Astrocyte (in vitro differentiated cells and primary cell): ENCODE measurements at regions not wholly inside any gene's neighbourhood (a gene's known extent, or its start where the extent isn't known, plus 50 kb on each side); places are given as distances from the start of the nearest gene placed in this dataset.

Experiments used
- DNase-seq: peaks from one replicate; pipeline ENCODE4 v3.0.0-alpha.2; 2010; ENCODE audit warnings: low read depth
- FAIRE-seq: peaks from 2 replicates; lab custom pipeline; 2011; peaks lifted over from hg19 to GRCh38; lab: Jason Lieb, UNC
- H2AFZ ChIP-seq: 2 replicates; pipeline ENCODE4 v1.6.0; 2012; ENCODE audit warnings: low read depth, low read length, inconsistent platforms
- H3K27ac ChIP-seq: 2 replicates; pipeline ENCODE4 v1.5.1; 2011; ENCODE audit warnings: low read depth, low read length, inconsistent platforms
- H3K27me3 ChIP-seq: 2 replicates; pipeline ENCODE4 v1.6.0; 2011; ENCODE audit warnings: low read length, inconsistent platforms; ENCODE audit not compliant: insufficient read depth
- H3K36me3 ChIP-seq: 2 replicates; pipeline ENCODE4 v1.5.1; 2011; ENCODE audit warnings: low read length, inconsistent platforms; ENCODE audit not compliant: insufficient read depth
- H3K4me1 ChIP-seq: 2 replicates; pipeline ENCODE4 v1.5.1; 2011; ENCODE audit warnings: low read length, inconsistent platforms; ENCODE audit not compliant: insufficient read depth
- H3K4me2 ChIP-seq: 2 replicates; pipeline ENCODE4 v1.6.0; 2012; ENCODE audit warnings: low read length, inconsistent platforms
- H3K4me3 ChIP-seq: 2 replicates; pipeline ENCODE4 v1.5.1; 2011; ENCODE audit warnings: low read depth, mild to moderate bottlenecking, low read length, inconsistent platforms; ENCODE audit not compliant: insufficient read depth
- H3K79me2 ChIP-seq: 2 replicates; pipeline ENCODE4 v1.6.0; 2012; ENCODE audit warnings: mild to moderate bottlenecking, low read length, inconsistent platforms; ENCODE audit not compliant: insufficient read depth
- H3K9ac ChIP-seq: 2 replicates; pipeline ENCODE4 v1.6.0; 2012; ENCODE audit warnings: mild to moderate bottlenecking, low read length, inconsistent platforms
- H3K9me3 ChIP-seq: 2 replicates; pipeline ENCODE4 v1.5.1; 2012; ENCODE audit warnings: low read depth, mild to moderate bottlenecking, low read length, inconsistent platforms; ENCODE audit not compliant: insufficient read depth
- H4K20me1 ChIP-seq: 2 replicates; pipeline ENCODE4 v1.6.0; 2012; ENCODE audit warnings: low read length, inconsistent platforms; ENCODE audit not compliant: insufficient read depth
- H3K27ac Mint-ChIP-seq: one replicate; pipeline ENCODE4 v1.8.0; 2021; ENCODE audit warnings: mild to moderate bottlenecking, mixed read lengths; ENCODE audit not compliant: unreplicated experiment
- H3K27me3 Mint-ChIP-seq: one replicate; pipeline ENCODE4 v1.8.0; 2021; ENCODE audit warnings: low read depth, mixed read lengths; ENCODE audit not compliant: unreplicated experiment
- H3K36me3 Mint-ChIP-seq: one replicate; pipeline ENCODE4 v1.8.0; 2021; ENCODE audit warnings: low read depth, mixed read lengths; ENCODE audit not compliant: unreplicated experiment
- H3K4me1 Mint-ChIP-seq: one replicate; pipeline ENCODE4 v1.8.0; 2021; ENCODE audit warnings: low read depth, mixed read lengths; ENCODE audit not compliant: unreplicated experiment
- H3K4me3 Mint-ChIP-seq: one replicate; pipeline ENCODE4 v1.8.0; 2021; ENCODE audit warnings: mild to moderate bottlenecking, moderate library complexity, mixed read lengths; ENCODE audit not compliant: unreplicated experiment
- H3K9me3 Mint-ChIP-seq: one replicate; pipeline ENCODE4 v1.8.0; 2021; ENCODE audit warnings: mild to moderate bottlenecking, mixed read lengths; ENCODE audit not compliant: unreplicated experiment
- CTCF ChIP-seq: IDR thresholded peaks from 2 replicates; pipeline ENCODE4 v1.5.1; 2011; ENCODE audit warnings: low read depth, mild to moderate bottlenecking, inconsistent platforms, low read length, moderate library complexity; ENCODE audit not compliant: insufficient read depth
- EZH2 ChIP-seq: IDR thresholded peaks from 2 replicates; pipeline ENCODE4 v1.6.1; 2012; ENCODE audit warnings: mild to moderate bottlenecking, low read length, inconsistent platforms; ENCODE audit not compliant: insufficient read depth

GRCh38 chr11:134008634-134009071 is 51.9 kb upstream of the IGSF9B start:
- DNase-seq = no peak
- H3K27ac Mint-ChIP-seq = no peak overlapping the region

GRCh38 chr11:134013518-134013917 is 55.4 kb upstream of the JAM3 start:
- FAIRE-seq = no peak

More at GRCh38 chr11:134008634-134009071, 51.9 kb upstream of the IGSF9B start:
- no peaks in the 10 kb centered on the region for H3K4me1 ChIP-seq
- Mint-ChIP-seq H3K4me3 (no peak overlapping the region), H3K27me3 (peaks cover 25% of the 10 kb centered on the region), H3K4me1 (peaks cover 5% of the 10 kb centered on the region), H3K9me3 (no peaks in the 10 kb centered on the region), H3K36me3 (no peaks in the 10 kb centered on the region)
- TF ChIP-seq CTCF = no peak
- no peak for TF ChIP-seq EZH2
- H3K36me3 ChIP-seq = no peaks in the 10 kb centered on the region
- H3K79me2 ChIP-seq = no peaks in the 10 kb centered on the region
- H3K9me3 ChIP-seq = no peaks in the 10 kb centered on the region
- H4K20me1 ChIP-seq = no peaks in the 10 kb centered on the region
- H3K27me3 ChIP-seq = peaks cover 6% of the 10 kb centered on the region
- no peak overlapping the region for H3K27ac ChIP-seq
- H3K4me3 ChIP-seq = no peak overlapping the region
- H2AFZ ChIP-seq = no peak overlapping the region
- no peak overlapping the region for H3K4me2 ChIP-seq
- no peak for FAIRE-seq
- H3K9ac ChIP-seq = no peak overlapping the region

More at GRCh38 chr11:134013518-134013917, 55.4 kb upstream of the JAM3 start:
- TF ChIP-seq EZH2 (no peak), CTCF (no peak)
- Histone ChIP-seq H3K9me3 (no peaks in the 10 kb centered on the region), H3K4me2 (no peak overlapping the region), H3K4me1 (no peaks in the 10 kb centered on the region), H3K27me3 (peaks cover 11% of the 10 kb centered on the region), H3K9ac (no peak overlapping the region), H3K36me3 (no peaks in the 10 kb centered on the region), H3K27ac (no peak overlapping the region), H3K4me3 (no peak overlapping the region), H3K79me2 (no peaks in the 10 kb centered on the region), H2AFZ (no peak overlapping the region), H4K20me1 (no peaks in the 10 kb centered on the region)
- Mint-ChIP-seq H3K4me1 (peaks cover 4% of the 10 kb centered on the region), H3K27me3 (peaks cover 57% of the 10 kb centered on the region), H3K36me3 (no peaks in the 10 kb centered on the region), H3K9me3 (no peaks in the 10 kb centered on the region), H3K4me3 (no peak overlapping the region), H3K27ac (no peak overlapping the region)
- DNase-seq = no peak
